Lower lobe of right lung (tissue), 2 donors: ENCODE measurements at regions not wholly inside any gene's neighbourhood (a gene's known extent, or its start where the extent isn't known, plus 50 kb on each side); places are given as distances from the start of the nearest gene placed in this dataset.

Experiments
- ATAC-seq, 2 donors: fragments of 200-7000 bp; cut with Tn5 transposase; one replicate each; pipeline ENCODE4 v1.9.1; 2020 to 2022; ENCODE audit warnings: mild to moderate bottlenecking in 2 of 2, moderate library complexity in 2 of 2
- DNase-seq: peaks from one replicate; pipeline ENCODE4 v3.0.0-alpha.2; 2020
- H3K27ac ChIP-seq: fragments of 200-600 bp; one replicate; pipeline ENCODE4 v1.8.0; 2022
- H3K27me3 ChIP-seq: fragments of 200-600 bp; one replicate; pipeline ENCODE4 v1.8.0; 2022; ENCODE audit warnings: low read depth
- H3K36me3 ChIP-seq: fragments of 200-600 bp; one replicate; pipeline ENCODE4 v1.8.0; 2022; ENCODE audit warnings: mild to moderate bottlenecking
- H3K4me1 ChIP-seq: fragments of 200-600 bp; one replicate; pipeline ENCODE4 v1.8.0; 2022
- H3K4me3 ChIP-seq: fragments of 200-600 bp; one replicate; pipeline ENCODE4 v1.8.0; 2022; ENCODE audit warnings: mild to moderate bottlenecking
- H3K9me3 ChIP-seq: fragments of 200-600 bp; one replicate; pipeline ENCODE4 v1.8.0; 2022
- CTCF ChIP-seq: fragments of 200-600 bp; IDR thresholded peaks from one replicate; pipeline ENCODE4 v1.8.0; 2022; ENCODE audit warnings: antibody characterized with exemption, mild to moderate bottlenecking
- intact Hi-C: fragments of 100-400 bp; cut with DNase I; formaldehyde crosslinking; loops from one replicate; pipeline ENCODE4 v1.11.0; 2022
- donor health status: DM: no; HTN: yes; CAD: no; lungs with severe emphysema.

DNA sequence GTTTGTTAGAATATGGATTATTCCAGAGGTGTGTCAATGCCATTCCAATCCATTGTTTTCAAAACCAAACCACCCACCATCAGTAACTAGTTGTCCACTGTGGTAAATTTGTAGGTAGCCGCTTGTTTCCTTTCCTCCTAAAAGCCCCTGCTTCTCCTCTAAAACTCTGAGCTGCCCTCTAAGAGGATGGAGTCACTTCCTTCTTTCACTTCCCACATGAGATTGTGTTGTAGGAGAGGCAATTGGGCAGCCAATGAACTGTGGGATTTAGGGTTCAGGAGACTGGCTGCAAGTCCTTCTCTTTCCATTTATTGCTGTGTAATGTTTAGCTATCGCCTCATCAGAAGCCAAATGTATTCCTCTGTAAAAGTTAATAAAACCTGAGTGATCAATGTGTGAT lies 49.9 kb upstream of the RFXAP start:
- ATAC-seq, result no peak
- intact Hi-C loops, result no loop called here

More for the DNA sequence above, 49.9 kb upstream of the RFXAP start:
- DNase-seq, result no peak
- no peak for TF ChIP-seq CTCF
- no peaks in the 10 kb centered on the region for H3K4me1 ChIP-seq
- no peak overlapping the region for H3K4me3 ChIP-seq
- H3K27ac ChIP-seq, result no peak overlapping the region
- no peaks in the 10 kb centered on the region for H3K27me3 ChIP-seq
- H3K36me3 ChIP-seq, result no peaks in the 10 kb centered on the region
- peaks cover 7% of the 10 kb centered on the region for H3K9me3 ChIP-seq
